ENCODE measurements at regions not wholly inside any gene's neighbourhood (a gene's known extent, or its start where the extent isn't known, plus 50 kb on each side); places are given as distances from the start of the nearest gene placed in this dataset.

GRCh38 chr17:63193827-63194226, 227.8 kb downstream of the TANC2 start:
- TF ChIP-seq YY1 (IDR thresholded peaks at IDR 0.05; ENCODE audit: insufficient read depth, insufficient read length), result no peak
- no peak for TF ChIP-seq ZNF274 (IDR thresholded peaks at IDR 0.05; ENCODE audit: low read depth, low read length)

All from NT2/D1 (cell line).